HG03060 (cell line): ENCODE measurements at regions not wholly inside any gene's neighbourhood (a gene's known extent, or its start where the extent isn't known, plus 50 kb on each side); places are given as distances from the start of the nearest gene placed in this dataset.
"Not testable (repeated sequence)": the region's sequence is repeated elsewhere in the genome, so short reads cannot be mapped to it uniquely, and the experiment has no call there.

ENCODE experiments used
- ATAC-seq: cut with Tn5 transposase; IDR thresholded peaks from one replicate; pipeline ENCODE4 v1.9.1; 2021; ENCODE audit warnings: low read depth, moderate number of reproducible peaks; ENCODE audit not compliant: unreplicated experiment

DNA sequence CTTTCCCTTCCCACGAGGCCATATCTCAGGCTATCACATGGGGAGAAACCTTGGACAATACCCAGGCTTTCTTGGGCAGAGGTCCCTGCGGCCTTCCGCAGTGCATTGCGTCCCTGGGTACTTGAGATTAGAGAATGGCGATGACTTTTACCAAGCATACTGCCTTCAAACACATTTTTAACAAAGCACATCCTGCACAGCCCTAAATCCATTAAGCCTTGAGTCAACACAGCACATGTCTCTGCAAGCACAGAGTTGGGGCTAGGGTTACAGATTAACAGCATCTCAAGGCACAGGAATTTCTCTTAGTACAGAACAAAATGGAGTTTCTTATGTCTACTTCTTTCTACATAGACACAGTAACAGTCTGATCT lies 494.2 kb downstream of the IGSF11 start:
- ATAC-seq = not testable (repeated sequence)

DNA sequence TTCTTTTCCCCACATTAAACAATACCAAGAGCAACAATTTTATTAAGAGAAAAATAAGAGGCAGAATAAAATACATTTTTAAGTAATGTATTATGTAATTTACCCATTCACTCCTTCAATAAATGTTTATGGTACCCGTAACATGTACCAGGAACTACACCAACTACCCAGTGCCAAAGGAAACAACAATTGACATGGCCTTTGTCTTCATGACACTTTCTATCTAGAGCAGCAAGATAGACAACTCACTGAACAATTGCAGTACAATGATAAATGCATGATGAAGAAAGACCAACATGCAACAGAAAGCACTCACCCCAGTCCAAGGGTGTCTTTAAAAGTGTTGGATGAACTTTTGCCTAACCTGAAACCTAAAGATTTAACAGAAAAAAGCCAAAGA lies 493.8 kb downstream of the IGSF11 start:
- no peak for ATAC-seq

DNA sequence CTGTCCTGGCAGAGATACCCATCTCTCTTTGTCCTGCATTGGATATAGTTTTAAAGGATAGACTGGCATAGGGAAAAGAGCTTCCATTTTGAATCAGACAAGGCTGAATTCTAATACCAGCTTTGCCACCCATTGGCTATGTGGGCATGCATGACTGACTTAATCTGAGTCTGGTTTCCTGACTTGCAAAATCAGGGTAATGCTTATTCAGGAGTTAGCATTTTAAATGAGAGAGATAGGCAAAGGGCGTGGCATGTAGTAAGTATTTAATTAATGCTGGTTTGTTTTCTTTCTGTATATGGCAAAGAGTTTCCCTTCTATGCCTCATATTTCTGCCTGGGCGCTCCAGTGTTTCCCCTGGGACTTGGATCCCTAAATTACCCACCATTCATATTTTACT lies 492.9 kb downstream of the IGSF11 start:
- no peak for ATAC-seq

DNA sequence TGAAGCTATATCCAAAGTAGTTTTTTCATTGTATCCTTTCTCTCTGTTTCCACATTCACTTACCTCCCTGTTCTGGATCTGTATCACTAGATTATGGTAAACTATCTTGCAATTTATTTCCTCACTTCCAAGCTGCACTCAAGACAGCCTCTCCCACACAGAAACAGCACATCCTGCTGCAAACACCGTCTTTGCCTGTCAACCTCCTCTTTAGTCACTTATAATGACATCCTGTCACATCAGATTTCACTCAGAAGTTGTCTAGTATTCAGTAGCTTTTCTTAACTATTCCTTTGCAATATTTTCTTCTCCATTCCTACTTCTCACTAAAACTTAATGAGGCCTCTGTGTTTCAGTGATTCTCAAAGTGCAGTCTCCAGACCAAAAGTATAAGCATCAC lies 490.8 kb downstream of the IGSF11 start:
- ATAC-seq = no peak

DNA sequence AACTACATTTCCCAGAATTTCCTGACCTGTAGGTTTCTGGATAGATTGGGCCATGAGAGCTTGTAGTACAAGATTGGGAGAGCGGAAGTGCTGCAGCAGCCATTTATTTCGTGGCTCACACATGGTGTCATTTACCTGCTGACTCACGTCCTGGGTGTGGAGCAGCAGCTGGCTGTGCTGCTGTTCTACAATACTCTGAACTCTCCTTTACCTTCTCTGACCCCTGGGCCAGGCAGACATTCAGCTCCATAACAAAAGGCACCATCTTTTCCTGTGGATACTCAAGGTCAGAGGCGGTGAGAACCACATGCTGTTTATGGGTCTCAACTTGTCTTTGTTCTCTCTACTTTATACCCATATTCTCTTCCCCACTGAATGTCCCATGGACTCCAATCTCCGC lies 490.2 kb downstream of the IGSF11 start:
- no peak for ATAC-seq

DNA sequence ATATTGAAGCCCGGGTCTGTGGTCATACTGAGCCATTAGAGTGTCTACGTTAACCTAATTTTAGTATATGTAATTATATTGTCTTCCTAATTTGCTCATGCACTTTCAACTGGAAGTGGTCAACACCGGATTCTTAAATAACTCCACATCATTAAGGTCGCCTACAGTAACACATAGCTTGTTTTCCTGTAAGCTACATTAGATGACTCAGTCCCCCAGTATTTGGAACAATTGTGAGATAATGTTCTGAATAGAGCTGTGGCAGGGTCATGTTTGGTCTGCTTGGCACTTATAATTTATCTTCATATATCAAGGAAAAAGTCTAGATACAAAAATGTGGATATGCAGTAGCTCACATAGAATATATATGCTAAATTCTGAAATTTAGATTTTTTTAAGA lies 486.2 kb downstream of the IGSF11 start:
- ATAC-seq = no peak

DNA sequence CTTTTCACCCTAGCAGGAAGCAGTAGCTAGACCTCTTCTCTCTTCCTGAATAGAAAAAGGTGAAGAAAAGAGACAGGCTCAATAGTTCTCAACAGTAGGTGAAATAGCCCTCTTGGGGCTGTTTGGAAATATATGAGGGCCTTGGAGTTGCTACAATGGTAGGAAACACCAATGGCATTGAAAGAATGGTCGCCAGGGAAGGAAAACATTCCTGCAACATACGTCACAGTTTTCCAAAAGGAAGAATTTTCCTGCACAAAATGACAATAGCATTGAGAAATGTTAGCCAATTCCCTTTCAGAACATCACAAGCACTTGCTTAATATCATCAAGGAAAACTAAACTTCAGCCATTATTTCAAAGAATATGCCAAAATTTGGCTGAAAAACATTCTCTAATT lies 484.5 kb downstream of the IGSF11 start:
- ATAC-seq = no peak

DNA sequence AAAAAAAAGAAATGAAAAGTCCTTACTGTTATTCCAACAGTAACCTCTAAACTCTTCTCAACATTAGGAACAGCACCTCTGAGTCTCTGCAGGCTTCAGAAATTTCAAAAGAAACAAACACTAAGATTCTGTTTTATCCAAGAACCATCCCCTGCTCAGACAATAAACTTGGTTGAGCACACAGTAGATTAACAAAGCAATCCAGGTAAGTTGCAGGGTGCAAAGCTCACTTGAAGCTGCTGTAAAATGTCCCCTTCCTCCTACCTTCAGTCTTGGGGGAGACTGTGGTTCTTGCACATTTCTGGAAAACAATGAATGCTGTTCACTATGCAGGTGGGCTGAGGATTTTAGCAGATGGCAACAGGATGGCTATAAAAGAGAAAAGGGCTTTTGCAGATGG lies 484.1 kb downstream of the IGSF11 start:
- no peak for ATAC-seq

DNA sequence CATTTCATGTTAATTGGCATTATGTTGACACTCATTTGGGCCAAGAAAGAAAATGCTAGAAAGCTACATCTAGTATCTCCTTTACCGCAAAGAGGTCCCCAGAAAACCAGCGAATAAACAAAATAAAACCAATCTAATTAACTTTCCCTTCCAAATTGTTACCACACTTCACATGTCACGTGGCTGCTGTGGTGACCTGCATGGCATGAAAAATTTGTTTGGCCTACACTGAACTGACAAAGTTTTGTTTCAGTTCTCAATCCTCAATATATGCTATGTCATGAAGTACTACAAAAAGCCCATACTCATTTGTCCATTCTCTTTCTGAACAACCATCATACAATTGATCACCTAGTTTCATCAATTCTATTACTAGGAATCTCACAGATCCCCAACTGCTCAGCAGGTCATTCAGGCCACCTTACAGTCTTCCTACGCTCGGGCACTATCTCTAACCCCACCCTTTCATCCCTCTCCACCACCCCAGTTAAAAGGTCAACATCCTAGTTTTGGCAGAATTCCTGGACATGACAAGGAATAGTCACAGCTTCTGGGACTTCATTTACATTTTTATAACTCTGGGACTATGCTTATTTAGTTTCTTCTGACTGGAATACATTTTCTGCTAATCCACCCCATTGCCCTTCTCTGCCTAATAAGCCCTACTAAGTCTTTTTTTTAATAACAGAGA lies 480.4 kb downstream of the IGSF11 start:
- no peak for ATAC-seq

DNA sequence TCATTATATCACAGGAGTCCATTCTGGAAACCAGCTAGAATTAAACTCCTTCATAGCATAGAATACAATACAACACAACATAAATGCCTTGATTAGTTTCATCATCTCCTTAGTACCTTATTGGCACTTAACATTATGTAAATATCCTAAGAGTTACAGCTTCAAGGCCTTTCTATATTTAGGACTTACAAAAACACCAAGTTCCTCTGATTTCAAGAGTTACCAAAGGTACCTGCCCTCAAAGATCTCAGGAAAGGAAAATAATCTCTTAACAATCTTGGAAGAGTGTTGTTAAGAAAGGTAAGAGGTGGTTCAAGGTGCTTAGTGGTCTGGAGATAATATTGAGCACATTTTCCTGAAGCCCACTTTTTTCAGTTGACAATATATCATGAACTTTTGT lies 477.7 kb downstream of the IGSF11 start:
- ATAC-seq = no peak

DNA sequence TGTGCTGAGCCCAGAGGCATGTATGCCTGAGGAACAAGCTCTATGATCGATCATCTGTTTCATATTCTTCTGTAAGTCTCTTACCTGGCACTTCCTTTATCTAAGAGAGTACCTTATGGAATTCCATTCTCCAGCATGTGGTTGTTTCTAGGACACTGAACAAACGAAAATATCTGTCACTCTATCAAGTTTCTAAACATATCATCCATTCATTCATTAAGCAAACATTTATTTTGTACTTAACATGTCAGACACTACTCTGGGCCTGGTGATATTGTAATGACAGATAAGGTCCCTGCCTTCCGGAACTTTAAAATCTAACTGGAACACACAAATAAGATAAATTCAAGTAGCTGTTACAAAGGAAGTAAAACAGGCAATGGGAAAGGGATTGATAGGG lies 477.1 kb downstream of the IGSF11 start:
- ATAC-seq = no peak

DNA sequence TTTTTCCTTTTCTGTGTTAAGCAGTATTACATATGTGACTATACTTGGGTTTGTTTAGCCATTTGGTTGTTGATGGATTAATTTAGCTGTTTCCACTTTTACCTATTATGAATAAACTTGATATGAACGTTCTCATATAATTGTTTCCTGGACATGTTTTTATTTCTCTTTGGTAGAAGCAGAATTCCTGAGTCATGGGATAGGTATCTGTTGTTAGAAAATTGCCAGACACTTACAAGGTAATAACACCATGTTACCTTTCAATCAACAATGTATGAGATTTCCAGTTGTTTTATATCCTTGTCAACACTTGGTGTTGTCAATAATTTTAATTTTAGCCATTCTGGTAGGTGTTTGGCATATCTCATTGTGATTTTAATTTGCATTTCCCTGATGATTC lies 475.4 kb downstream of the IGSF11 start:
- no peak for ATAC-seq

DNA sequence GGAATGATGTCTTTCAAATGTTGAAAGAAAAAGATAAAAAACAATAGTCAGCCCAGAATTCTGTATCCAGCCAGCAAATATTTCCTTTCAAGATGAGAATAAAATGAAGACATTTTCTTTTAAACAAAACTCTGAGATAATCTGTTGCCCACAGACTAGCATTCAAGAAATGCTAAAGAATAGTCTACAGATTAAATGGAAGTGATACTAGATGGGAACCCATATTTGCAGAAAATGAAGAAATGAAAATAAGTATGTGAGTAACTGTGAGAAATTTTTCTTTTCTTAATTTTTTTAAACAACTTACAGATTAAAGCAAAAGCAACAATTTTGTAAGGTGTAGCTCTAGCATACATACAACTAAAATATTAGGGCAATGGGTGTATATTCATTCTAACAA lies 469.8 kb downstream of the IGSF11 start:
- ATAC-seq = no peak

DNA sequence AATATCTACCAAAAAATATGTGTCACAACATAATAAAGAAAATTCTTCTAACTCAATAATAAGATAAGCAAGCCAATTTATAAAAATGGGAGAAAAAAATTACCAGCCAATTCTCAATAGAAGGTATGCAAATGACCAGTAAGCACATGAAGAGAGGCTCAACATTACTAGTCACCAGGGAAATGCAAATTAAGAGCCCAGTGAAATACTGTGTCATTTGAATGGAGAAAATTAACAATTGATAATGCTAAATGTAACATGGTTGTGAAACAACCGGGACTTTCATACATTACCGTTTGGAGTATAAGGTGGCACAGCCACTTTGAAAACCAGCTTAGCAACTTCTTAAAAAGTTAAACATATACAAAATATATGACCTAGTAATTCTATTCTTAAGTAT lies 460.7 kb downstream of the IGSF11 start:
- no peak for ATAC-seq

DNA sequence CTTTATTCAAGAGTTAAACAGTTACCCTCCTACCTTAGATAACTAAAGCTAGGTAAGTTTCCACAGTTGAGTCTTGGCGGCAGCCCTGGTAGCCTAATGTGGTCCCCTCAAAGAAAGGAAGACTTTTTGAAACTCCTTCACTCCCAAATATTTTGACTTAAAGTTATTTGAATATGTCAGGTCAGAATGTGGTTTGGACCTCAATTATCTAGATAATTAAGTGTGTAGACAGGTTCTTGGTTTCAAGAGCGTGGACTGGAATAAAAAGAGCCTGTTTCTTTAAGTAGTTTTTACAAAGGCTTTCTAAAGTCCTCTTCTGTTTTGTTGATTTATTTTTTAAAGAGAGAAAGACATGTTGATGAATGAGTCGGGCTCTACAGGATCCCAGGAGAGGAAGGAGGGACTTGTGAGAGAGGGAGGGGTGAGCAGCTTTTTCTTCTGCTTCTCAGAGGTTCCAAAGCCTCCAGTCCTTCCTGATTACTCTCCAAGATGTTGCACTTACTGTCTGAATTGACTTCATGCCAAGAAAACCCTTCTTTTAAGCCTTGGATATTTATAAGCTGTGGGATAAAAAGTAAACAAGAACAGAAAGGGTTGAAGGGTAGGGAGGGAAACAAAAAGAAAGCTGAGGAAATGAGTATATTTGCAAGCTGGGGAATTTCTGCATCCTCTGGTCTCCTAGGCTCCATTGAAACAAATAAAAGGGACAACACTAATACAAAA lies 457.4 kb downstream of the IGSF11 start:
- ATAC-seq = no peak

DNA sequence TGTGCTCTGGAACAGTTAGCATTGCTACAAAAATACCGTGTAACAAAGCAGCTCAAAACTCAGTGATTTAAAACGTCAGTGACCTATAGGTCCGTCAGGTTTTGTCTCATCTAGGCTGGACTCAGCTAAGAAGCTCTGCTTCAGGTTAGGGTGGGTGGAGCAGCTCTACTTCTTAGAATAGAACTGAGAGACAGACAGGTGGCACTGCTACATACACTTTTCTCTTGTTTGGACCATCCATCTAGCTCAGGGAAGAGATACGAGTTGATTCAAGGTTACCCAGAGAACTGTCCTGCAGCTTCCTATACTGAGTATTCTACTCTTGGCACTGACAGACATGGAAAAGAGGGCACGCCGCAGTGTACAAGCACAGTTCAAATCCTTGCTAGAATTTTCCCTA lies 456.1 kb downstream of the IGSF11 start:
- ATAC-seq = no peak

DNA sequence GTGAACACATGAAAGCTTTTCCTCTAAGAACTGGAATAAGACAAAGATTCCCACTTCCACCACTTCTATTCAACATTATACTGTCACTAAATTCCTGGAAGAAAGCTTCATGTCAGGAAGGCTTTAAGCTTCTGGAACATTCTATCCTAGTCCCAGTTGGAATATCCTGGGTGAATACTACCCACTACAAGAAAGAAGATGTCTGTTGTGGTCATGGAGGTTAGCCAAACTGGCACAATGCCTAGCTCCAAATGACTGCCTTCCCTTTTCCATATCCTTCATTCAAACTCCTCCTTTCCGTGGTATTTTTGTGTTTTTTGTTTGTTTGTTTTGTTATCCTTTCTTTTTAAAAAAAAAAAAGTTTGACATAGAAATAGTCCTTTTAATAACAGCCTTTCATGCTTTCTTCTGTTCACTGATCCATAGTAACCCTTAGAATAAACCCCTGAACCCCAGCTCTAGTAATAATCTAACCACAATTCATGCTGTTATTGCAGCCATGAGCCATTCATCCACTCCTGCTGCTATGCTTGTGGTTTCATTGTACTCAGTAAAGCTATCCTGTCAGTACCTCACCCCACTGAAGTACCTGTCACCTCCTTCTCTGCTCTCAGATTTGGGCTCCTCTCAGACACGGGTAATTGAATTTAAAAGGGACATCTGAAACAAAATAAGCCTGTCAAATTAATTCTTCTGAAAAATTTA lies 447.5 kb downstream of the IGSF11 start:
- ATAC-seq = no peak

DNA sequence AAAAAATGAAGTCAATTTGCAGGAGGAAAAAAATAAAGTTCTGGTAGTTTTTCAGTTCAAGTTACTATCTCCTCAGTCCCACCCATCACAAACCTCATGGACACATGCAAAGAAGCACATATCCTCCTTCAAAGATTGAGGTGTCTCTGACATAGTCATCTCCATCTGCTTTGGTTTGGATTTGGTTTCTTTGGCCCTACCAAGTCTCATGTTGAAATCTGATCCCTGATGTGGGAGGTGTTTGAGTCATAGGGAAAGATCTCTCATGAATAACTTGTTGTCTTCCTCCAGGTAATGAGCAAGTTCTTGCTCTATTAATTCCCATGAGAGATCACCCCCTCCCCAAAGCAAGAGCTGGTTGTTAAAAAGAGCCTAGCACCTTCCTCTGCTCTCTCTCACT lies 446.8 kb downstream of the IGSF11 start:
- no peak for ATAC-seq

DNA sequence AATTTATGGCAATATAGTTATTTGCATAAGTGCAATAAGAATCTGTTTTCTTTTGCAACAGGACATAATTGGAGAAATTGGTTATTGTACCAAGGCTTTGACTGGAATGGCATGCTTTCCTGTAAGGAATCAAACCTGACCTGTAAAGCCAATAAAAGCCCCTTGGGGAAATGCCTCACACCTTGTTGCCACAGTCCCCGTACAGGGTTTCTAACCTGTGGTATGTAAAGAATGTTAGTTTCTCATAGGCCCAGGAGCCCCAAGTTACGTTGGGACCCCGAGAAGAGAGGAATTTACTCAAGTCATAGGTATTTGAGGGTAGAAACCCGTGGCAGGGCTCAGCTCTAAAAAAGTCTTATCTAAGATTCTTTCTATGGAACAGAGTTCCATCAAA lies 441.4 kb downstream of the IGSF11 start:
- no peak for ATAC-seq

DNA sequence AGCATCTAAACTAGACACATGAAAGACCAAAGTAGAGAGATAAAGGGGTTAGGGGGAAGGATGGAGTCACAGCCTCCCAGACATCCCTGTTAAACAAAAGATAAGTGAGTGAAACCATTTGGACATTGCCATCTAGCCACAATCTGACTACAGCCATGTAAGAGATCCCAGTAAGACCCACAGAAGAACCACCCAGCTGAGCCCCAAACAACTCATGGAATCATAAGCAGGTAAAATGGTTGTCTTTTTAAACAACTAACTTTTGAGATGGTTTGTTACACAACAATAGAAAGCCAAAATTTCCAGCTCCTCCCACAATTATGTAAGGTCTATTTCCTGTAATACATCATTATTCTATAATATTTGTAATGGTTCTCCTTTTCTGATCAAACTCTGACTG lies 437.5 kb downstream of the IGSF11 start:
- no peak for ATAC-seq

DNA sequence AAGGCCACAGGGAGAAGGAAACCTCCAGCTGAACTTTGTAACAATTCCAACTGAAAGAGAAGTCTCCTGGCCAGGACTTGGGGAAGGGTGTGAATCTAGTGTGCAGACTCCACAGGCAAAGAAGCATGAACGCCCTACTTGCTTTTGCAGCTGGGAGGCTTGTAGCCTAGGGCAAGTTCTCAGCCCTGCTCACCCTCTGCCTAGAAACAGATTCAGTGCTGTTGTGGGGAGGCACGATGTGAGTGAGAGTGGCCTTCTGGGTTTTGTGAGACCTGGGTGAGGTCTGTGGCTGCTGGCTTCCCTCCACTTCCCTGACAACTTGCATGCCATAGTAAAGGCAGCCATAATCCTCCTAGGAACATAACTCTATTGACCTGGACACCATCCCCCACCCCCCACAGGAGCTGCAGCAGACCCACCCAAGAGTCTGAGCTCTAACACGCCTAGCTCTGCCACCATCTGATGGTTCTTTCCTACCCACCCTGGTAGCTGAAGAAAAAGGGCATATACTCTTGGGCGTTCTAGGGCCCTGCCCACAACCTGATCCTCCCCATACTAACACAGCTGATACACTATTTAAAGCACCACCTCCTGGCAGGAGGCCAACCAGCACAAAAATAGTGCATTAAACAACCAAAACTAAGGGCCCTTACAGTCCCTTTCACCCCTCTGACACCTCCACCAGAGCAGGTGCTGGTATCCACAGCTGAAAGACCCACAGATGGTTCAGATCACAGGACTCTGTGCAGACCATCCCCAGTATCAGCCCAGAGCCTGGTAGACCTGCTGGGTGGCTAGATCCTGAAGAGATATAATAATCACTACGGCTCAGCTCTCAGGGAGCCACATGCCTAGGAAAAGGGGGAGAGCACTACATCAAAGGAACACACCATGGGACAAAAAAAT lies 426.5 kb downstream of the IGSF11 start:
- ATAC-seq = no peak
